ENCODE measurements at regions not wholly inside any gene's neighbourhood (a gene's known extent, or its start where the extent isn't known, plus 50 kb on each side); places are given as distances from the start of the nearest gene placed in this dataset.
"Not testable (repeated sequence)": the region's sequence is repeated elsewhere in the genome, so short reads cannot be mapped to it uniquely, and the experiment has no call there.

DNA sequence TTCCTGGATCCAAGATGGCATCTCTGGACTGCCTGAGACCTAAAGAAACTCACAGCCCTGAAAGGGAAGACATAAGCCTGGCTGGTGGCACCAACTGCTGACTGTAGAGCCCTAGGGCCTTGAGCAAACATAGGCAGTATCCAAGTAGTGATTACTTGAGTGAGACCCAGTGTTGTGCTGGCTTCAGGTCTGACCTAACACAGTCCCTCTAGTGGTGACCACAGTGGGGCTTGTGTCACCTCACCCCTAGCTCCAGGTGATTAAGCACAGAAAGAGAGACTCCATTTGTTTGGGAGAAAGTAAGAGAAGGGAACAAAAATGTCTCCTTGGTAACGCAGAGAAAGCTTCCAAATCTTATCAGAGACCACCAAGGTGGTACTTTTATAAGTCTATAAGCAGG, 496.3 kb upstream of the HTR2C start:
- DNase-seq (ENCODE audit: low read depth) = no peak

DNA sequence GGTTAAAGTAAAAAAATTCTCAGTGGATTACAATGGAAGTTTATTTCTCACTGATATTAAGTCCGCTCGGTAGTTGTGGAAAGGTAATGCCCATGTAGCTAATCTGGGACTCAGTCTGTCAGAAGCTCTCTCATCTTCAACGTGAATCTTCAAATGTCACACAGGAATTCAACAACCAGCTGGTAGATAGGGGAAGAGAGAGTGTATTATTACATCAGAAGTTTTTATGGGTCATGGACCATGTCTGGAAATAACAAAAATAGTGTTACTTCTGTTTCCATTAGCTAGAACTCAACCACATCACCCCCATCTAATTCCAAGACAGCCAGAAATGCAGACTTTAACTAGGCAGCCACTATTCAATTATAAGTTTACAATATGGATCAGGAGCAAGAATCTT, 506.1 kb upstream of the HTR2C start:
- no peak for DNase-seq (ENCODE audit: low read depth)

- DNase-seq (ENCODE audit: low read depth) = no peak
Measured at GRCh38 chrX:114075073-114075673, 508.7 kb upstream of the HTR2C start.

- DNase-seq (ENCODE audit: low read depth) = no peak
Measured at GRCh38 chrX:114073926-114074325, 510.0 kb upstream of the HTR2C start.

DNA sequence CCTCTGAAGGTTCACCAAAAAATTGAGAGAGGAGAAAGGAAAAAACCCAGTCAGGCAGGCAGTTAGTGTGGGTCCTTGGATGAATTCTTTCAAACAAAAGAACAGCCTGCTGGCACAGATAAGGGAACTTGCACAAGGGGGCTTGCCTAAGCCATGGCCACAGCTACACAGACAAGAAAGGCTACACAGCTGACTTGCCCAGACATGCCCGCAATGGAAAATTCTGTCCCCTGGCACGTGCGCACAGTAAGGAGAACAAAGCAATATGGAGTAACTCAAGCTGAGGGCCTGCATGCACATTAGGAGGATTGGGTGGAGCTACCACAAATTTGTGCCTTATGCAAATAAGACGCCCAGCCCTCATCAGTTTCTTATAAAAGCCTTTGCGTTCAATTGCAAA, 512.5 kb upstream of the HTR2C start:
- no peak for DNase-seq (ENCODE audit: low read depth)

DNA sequence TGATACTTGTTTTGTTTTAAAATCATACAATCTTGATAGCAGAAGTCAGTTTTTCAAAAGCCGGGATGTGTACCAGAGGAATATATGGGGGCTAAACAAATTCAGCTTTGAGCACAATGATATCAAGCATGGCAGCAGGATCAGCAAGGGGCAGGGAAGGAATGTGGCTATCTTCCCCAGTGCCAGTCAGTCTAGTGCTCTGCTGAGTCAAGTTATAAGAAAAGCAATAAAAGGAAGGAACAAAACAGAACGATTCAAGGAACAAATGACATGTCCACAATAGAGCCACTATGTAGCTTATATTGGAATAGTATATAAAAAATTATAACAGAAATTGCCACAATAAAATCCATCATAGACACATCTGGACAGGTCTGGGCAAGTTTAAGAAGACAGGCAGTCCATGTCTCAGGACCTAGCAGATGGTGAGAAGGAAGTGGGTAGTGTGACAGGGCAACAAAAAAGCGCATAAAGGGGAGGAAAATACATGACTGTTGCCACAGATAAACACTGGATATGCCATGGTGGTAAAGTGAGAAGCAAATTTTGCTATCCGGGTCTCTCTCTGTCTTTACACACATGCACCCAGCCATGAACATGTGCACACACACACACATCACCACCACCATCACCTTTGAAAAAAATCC, 518.2 kb upstream of the HTR2C start:
- DNase-seq (ENCODE audit: low read depth) = no peak

- DNase-seq (ENCODE audit: low read depth) = no peak
Measured at GRCh38 chrX:114061226-114061625, 522.7 kb upstream of the HTR2C start.

DNA sequence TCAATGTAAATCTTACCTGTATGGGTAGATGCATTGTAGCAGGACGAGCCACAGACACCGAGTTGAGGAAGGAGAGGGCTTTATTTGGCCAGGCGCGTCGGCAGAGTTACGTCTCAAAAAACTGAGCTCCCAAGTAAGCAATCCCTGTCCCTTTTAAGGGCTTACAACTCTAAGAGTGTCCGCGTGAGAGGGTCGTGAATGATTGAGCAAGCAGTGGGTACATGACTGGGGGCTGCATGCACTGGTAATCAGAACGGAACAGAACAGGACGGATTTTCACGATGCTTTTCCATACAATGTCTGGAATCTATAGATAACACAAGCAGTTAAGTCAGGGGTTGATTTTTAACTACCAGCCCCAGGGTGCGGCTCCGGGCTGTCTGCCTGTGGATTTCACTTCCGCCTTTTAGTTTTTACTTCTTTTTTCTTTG, 524.9 kb upstream of the HTR2C start:
- no peak for DNase-seq (ENCODE audit: low read depth)

GRCh38 chrX:114057422-114057821, 526.5 kb upstream of the HTR2C start:
- not testable (repeated sequence) for DNase-seq (ENCODE audit: low read depth)

GRCh38 chrX:114051667-114052315, 532.1 kb upstream of the HTR2C start:
- no peak for DNase-seq (ENCODE audit: low read depth)

DNA sequence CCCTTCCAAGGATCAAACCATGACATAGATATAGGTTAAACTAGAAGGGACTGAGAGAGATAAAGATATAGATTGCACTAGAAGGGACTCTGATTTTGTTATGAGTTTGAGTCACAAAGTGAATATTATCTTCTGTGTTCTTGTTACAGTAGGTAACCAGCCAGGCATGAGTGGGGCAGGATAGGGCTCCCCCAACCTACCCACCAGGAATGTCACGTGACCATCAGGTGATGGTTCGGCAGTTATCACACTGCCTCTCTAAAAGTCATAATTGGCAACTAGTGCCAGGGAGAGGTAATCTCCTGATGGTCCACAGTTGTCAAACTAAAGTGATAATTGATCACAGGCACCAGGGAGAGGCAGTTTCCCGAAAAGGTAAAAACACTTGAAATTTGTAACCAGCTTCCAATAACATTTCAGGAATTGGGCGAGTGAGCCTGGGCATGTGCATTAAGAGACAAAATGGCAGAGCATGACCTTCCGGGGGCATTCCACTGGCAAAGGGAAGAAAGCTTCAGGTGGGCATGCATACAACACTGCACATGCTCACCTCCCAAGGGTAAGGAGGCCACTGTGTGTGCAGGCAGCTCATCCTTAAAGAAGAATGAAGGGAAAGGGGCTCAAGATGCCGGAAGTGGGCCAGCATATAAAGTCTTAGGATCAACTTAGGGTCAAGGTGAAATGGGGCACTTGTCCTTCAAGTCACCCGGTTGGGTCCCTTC, 533.6 kb upstream of the HTR2C start:
- DNase-seq (ENCODE audit: low read depth) = no peak

GRCh38 chrX:114049063-114049462, 534.8 kb upstream of the HTR2C start:
- DNase-seq (ENCODE audit: low read depth) = no peak

- no peak for DNase-seq (ENCODE audit: low read depth)
Measured at GRCh38 chrX:114047558-114047957, 536.3 kb upstream of the HTR2C start.

DNA sequence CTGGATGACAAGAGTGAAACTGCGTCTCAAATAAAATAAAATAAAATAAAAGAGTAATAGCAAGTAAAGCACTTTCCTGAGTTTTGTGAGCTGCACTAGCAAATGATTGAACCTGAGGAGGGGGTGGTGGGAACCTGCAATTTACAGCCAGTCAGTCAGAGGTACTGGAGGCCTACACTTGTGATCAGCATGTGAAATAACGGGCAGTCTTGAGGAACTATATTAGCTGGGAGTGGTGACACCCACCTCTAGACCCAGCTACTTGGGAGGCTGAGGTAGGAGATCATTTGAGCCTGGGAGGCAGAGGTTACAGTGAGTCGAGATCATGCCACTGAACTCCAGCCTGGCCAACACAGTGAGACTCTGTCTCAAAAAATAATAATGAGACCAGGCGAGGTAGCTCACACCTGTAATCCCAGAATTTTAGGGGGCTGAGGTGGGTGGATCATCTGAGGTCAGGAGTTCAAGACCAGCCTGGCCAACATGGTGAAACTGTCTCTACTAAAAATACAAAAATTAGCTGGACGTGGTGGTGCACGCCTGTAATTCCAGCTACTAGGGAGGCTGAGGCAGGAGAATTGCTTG, 537.1 kb upstream of the HTR2C start:
- DNase-seq (ENCODE audit: low read depth) = no peak

DNA sequence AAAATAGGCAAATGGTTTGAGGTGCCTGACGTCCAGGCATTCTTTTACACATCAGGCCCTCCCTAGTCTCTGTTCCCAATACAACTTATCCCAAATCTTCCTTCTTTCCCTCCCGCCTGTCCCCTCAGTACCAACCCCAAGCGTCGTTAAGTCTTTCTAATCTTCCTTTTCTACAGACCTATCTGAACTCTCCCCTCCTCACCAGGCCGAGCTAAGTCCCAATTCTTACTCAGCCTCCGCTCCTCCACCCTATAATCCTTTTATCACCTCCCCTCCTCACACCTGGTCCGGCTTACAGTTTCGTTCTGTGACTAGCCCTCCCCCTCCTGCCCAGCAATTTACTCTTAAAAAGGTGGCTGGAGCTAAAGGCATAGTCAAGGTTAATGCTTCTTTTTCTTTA, 542.4 kb upstream of the HTR2C start:
- not testable (repeated sequence) for DNase-seq (ENCODE audit: low read depth)

DNA sequence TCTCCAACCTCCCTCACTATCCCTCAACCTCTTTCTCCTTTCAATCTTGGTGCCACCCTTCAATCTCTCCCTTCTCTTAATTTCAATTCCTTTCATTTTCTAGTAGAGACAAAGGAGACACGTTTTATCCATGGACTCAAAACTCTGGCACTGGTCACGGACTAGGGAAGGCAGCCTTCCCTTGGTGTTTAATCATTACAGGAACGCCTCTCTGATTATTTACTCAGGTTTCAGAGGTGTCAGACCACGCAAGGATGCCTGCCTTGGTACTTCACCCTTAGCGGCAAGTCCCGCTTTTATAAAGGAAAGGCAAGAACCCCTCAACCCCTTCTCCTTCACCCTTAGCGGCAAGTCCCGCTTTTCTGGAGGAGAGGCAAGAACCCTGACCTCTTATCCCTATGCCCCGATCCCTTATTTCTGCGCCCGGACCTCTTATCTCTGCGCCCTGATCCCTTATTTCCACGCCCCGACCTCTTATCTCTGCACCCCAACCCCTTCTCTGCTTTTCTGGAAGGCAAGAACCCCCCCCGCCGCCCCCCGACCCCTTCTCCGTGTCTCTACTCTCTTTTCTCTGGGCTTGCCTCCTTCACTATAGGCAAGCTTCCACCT, 543.1 kb upstream of the HTR2C start:
- not testable (repeated sequence) for DNase-seq (ENCODE audit: low read depth)

- DNase-seq (ENCODE audit: low read depth) = not testable (repeated sequence)
Measured at GRCh38 chrX:114040111-114040510, 543.8 kb upstream of the HTR2C start.

DNA sequence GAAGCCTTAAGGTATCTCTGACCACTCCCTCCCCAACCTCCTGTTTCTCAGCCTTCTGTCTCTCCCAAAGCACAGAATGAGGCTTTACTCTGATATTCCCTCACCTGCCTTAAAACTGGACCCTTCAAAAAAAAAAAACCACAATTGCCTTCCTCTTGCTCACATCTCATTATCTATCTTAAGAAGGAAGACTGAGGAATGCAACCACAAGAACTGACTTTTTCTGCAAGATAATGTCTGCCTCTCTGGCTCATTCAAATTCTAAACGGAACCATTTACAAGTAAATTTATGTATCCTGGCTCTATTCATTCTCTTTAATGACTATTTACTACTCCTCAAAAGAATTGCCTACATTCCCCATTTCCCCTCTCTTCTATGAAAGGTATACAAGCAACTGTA, 545.5 kb upstream of the HTR2C start:
- no peak for DNase-seq (ENCODE audit: low read depth)

GRCh38 chrX:114037515-114037914, 546.4 kb upstream of the HTR2C start:
- no peak for DNase-seq (ENCODE audit: low read depth)

DNA sequence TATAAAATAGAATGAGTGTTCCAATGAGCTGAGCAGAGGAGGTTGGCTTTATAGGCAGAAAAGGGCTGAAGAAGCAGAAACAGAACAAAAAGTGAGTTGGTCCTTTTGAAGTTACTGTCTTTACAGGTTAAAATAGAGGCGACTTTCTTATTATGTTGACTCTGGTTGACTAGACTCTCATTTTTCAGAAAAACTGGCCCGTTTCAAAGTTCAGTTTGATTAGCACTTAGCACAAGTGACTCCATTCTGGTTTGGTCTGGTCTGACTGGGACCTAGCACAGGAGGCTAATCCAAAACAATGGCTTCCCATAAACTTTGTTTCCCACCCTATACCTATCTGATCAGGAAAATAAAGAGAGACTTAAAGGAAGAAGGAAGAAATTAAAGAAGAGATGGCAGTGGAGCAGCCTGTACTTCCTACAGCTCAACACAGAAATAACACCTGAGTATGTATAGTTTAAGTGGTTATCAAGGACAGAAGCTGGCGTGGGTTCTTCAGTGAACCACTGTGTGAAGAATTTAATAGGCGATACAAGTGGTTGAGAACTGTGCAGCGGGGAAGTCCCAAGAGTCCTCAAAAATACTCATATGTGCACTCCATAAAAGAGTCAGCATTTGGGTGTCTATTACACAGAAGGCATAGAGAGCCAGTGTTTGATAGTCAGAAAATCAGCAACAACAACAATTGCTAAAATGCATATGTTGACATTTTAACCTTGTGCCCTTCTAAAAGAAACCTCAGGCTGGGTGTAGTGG, 554.8 kb upstream of the HTR2C start:
- no peak for DNase-seq (ENCODE audit: low read depth)

DNA sequence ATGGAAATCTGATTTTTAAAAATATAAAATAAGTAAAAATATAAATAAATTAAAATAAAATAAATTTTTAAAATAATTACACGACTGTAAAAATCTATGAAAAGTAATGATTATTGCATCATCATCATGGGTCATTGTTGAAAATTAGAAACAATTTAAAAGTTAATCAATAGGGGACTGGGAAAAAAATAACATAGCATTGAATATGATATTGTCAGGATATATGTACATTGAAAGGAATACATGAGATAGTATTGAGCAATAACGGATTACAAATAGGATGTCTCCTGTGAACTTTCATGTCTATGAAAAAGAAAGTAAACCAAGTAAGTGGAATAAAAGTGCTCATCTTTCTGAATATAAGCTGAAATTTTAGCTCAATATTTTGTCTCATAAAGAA, 566.8 kb upstream of the HTR2C start:
- no peak for DNase-seq (ENCODE audit: low read depth)

All from LHCN-M2 (cell line).